ENCODE measurements at regions not wholly inside any gene's neighbourhood (a gene's known extent, or its start where the extent isn't known, plus 50 kb on each side); places are given as distances from the start of the nearest gene placed in this dataset.
"Not testable (repeated sequence)": the region's sequence is repeated elsewhere in the genome, so short reads cannot be mapped to it uniquely, and the experiment has no call there.

DNA sequence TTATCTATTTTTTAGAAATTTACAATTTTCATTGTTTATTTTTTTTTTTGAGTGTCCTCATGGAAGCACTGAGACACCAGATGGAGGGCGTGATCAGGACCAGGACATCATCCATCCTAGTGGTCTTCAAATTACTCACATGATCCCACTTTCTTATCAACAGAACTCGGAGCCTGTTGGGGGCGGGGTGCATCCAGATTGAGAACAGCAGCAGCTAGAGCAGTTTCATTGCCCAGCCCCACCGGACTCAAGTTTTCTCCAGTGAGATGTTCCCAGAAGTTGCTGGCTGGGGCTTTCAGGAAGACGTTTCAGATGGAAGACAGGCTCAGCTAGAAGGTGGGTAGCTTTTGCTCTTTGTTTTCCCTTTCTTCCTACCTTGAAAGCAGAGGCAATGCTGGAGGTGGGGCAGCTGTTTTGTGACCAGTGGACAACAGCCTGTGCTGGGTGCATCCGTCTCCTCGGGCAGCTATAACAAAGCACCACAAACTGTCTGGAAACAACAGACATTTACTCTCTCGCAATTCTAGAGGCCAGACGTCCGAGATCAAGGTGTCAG is 562.1 kb downstream of the TBC1D22A start:
- DNase-seq: no peak

DNA sequence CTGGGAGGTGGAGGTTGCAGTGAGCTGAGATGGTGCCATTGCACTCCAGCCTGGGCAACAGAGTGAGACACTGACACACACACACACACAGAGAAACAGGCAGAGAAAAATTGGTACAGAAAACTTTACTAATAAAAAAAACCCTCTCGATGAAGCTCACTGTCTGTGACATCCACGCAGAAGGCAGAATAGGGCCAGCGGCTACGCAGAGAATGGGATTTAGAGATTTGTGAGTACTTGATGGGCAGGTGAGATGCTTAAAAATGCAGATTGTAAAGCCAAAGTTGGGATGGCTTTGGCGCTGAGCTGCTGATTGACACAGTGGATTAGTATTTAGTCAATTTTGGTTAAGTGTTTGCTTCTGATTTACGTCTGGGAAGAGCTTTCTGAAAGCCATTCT is 561.1 kb downstream of the TBC1D22A start:
- no peak for DNase-seq

DNA sequence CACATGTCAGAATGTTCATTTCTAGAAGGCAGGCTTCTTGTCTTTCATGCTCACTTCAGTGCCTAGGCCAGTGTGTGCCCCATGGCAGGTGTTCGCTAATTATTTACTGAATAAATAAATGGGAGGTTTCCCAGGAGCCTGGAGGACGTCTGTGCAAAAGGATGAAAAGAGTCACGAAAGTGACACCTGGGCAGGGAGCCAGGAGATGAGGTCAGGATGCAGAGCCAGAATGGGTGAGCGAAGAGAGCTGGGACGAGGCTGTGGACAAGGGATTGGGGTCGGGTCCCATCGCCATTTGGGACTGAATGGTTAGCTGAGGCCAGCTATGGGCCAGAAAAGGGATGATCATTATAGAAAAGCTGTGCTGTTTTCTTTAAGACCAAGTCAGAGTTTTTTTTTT is 560.4 kb downstream of the TBC1D22A start:
- DNase-seq: no peak

- no peak for DNase-seq
Observed at GRCh38 chr22:47320560-47320959, 558.1 kb downstream of the TBC1D22A start.

DNA sequence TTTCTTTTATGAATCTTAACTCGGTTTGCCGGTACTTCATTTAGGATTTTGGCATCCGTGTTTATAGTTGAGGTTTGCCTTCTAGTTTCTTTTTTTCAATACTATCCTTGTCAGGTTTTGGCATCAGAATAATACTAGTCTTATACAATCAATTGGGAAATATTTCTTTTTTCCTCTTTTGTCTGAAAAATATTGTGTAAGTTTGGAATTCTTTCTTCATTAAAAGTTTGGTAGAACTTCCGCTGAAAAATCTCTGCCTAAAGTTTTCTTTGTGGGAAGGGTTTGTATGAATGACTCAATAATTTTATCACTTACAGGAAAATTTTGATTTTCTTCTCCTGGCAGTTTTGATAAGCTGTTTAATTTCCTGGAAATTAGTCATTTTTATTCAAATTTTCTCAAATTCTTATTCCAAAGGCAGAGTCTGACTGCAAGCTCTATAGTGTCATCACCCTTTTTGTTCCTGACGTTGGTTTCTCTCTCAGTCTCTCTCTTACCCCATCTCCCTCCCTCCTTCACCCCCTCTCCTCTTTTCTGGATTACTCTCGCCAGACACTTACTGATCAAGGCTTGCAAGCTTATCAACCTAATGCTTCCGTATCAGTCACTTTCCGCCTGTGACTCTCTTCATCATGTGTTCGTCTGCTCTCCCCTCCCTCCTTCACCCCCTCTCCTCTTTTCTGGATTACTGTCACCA is 555.7 kb downstream of the TBC1D22A start:
- DNase-seq: no peak

GRCh38 chr22:47315862-47316419 is 553.5 kb downstream of the TBC1D22A start:
- DNase-seq: no peak

DNA sequence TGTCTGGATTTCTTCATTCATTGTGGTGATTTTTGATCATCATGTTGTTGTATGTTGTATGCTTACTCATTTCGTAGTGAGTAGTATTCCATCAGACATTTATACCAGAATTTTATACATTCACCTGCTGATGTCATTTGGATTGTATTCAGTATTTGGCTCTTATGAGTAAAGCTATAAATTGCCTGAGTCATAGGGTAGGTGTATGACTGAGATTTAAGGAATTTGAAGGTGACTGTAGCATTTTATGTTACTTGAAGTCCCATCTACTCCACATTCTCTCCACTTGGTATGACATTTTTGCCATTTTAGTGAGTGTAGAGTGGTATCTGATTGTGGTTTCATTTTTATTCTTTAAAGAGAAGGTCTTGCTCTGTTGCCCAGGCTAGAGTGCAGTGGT is 548.2 kb downstream of the TBC1D22A start:
- no peak for DNase-seq

DNA sequence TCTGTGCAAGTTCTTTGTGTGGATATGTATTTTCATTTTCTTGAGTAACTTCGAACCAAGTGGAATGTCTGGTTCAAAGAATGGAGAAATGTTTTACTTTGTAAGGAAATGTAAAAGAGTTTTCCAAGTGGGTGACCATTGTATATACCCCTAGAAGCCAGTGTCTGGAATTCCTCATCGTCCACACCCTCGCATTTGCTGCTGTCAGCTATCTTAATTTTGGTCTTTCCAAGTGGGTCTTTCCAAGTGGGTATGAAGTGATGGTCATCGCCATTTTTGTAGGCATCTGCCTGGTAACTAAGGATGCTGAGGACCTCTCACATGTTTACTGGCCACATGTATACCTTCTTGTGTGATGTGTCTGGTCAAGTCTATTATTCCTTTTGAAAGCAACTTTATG is 547.5 kb downstream of the TBC1D22A start:
- no peak for DNase-seq

DNA sequence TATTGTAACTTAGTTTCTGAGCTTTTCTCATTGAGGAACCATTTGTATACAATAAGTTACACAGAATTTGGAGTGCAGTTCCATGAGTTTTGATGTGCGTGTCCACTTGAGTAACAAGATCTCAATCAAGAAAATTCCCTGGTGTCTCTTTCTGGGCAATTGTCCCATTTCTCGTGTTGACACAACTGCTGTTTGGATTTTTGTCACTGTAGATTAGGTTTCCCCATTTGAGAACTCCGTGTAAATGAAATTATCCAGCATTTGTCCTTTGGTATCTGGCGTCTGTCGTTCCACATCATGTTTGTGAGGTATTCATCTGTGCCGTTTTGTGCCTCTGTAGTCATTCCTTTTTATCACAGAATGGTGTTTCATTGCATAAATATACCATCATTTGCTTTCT is 547.0 kb downstream of the TBC1D22A start:
- DNase-seq: no peak

GRCh38 chr22:47308886-47309285 is 546.4 kb downstream of the TBC1D22A start:
- DNase-seq: no peak

- no peak for DNase-seq
Observed at GRCh38 chr22:47307822-47308221, 545.4 kb downstream of the TBC1D22A start.

DNA sequence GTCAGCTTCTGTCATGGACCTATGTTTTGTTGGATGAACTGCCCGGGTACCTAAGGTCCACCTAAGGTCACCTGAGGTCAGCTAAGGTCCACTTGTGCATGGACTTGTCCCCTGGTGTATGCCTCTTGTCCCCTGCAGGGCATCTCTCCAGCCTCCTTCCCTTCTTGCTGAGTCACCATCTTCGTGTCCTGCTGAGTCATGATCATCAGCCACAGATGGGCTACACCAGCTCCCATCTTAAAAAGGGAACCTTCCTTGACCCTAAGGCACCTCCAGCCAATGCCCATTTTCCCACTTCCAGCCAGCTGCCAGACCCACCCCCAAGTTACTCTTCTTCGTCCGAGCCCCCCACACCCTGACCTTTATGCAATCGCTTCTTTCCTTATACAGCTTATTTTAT is 544.9 kb downstream of the TBC1D22A start:
- DNase-seq: no peak

- DNase-seq: no peak
Observed at GRCh38 chr22:47304854-47305253, 542.4 kb downstream of the TBC1D22A start.

DNA sequence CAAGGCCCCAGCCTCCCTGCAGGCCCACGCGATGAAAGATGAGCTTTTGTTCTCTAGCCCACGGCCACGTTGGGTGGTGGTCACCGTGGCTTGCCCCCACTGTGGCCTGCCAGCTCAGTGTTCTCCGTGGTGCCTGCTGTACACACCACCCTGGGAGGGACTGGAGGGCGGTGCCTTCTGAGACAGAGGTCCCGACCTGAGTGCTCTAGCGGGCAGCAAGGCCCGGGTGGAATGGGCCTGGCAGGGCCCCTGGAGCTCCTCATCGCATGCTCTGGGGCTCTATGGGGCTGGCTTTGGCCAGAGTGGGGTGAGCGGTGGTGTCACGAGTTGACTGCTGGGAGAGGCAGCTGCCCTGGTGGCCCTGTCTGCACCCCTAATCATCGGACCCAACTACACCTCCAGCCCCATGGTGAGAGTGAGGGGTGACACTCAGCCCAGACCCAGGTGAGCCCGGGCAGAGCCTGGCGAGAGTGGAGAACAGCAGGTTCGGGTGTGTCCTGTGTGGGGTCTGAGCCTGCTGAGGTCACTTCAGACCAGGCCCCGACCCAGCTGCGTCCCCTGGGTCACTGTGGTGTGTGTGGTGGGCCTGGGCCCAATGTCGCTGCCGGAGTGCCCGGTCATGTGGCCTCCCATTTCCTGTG is 541.9 kb downstream of the TBC1D22A start:
- no peak for DNase-seq

GRCh38 chr22:47303161-47303890 is 540.9 kb downstream of the TBC1D22A start:
- no peak for DNase-seq

DNA sequence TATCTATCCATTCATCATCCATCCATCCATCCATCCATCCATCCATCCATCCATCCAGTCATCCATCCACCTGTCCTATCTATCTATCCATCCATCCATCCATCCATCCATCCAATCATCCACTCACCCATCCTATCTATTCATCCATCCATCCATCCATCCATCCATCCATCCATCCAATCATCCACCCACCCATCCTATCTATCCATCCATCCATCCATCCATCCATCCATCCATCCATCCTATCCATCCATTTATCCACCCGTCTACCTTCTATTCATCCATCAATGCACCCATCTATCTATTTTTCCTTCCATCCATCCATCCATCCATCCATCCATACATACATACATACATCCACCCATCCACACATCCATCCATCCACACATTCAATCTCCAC is 540.1 kb downstream of the TBC1D22A start:
- DNase-seq: not testable (repeated sequence)

GRCh38 chr22:47301820-47302475 is 539.5 kb downstream of the TBC1D22A start:
- no peak for DNase-seq

DNA sequence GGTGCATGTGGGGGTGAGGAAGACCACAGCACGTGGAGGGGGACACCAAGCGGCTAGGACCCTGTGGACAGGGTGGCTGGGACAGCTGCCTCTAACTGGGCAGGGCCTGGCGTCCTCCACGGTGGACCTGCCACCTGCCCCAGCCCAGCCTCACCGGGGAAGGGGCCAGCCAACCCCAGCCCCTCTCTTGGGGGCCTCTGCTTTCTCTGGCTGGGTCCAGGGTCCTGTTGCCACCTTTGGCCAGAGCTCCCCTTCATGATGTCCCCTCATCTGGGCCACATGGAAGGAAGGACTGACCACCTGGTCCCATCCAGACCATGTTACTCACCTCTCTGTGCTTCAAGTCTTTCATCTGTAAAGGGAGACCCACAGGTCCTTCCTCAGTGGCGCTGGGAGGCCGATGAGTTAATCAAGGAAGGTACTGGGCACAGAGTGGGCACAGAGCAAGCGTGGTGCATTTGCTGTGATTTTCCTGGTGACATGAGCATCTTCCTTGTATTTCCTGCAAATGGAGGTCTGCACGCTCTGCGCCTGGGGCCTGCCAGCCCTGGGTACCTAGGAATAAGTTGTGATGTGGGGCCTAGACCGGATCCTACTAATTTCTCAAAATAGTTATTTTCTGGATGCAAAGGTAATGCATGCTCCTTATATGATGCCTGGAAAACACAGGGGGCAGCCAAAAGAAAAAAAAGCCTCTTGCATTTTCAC is 538.4 kb downstream of the TBC1D22A start:
- DNase-seq: no peak

- DNase-seq: no peak
Observed at GRCh38 chr22:47299863-47300697, 537.6 kb downstream of the TBC1D22A start.

GRCh38 chr22:47299211-47299862 is 536.9 kb downstream of the TBC1D22A start:
- DNase-seq: no peak

Measured in inflammatory macrophage treated with lipopolysaccharide for 1 hour (primary cell).